Endothelial cell of umbilical vein (primary cell): ENCODE measurements at regions not wholly inside any gene's neighbourhood (a gene's known extent, or its start where the extent isn't known, plus 50 kb on each side); places are given as distances from the start of the nearest gene placed in this dataset.

Experiments used
- EZH2 ChIP-seq: IDR thresholded peaks from 2 replicates; pipeline ENCODE4 v1.6.1; 2012; ENCODE audit warnings: borderline replicate concordance, low read depth, mild to moderate bottlenecking, moderate library complexity, low read length, inconsistent platforms; ENCODE audit not compliant: severe bottlenecking
- FOS ChIP-seq: IDR thresholded peaks from 2 replicates; pipeline ENCODE4 v1.6.1; 2011; ENCODE audit warnings: mild to moderate bottlenecking, low read length, moderate library complexity, borderline replicate concordance; ENCODE audit not compliant: insufficient read depth
- JUN ChIP-seq: IDR thresholded peaks from 2 replicates; pipeline ENCODE4 v1.6.1; 2011; ENCODE audit warnings: borderline replicate concordance, low read depth; ENCODE audit not compliant: insufficient read length, insufficient read depth
- MYC ChIP-seq: IDR thresholded peaks from one replicate; pipeline ENCODE4 v1.6.1; 2011; ENCODE audit warnings: mild to moderate bottlenecking, low read depth, low read length
- POLR2A ChIP-seq: IDR thresholded peaks from 2 replicates; pipeline ENCODE4 v1.6.1; 2012; ENCODE audit warnings: low read depth, mild to moderate bottlenecking, control low read depth, low read length
- POLR2AphosphoS5 ChIP-seq: IDR thresholded peaks from 2 replicates; pipeline ENCODE4 v1.6.1; 2012; ENCODE audit warnings: low read depth, mild to moderate bottlenecking, control low read depth, low read length, moderate library complexity; ENCODE audit not compliant: insufficient read depth
- TF ChIP-seq, protein P1 (sequence below), 2 donors: IDR thresholded peaks; 1 replicate in 1 of 2; 2 replicates in 1 of 2; pipeline ENCODE4 v1.5.1; 2011; ENCODE audit warnings: low read length in 2 of 2, mild to moderate bottlenecking in 2 of 2, moderate library complexity in 2 of 2, control low read depth in 1 of 2, inconsistent platforms in 1 of 2, low read depth in 1 of 2; ENCODE audit not compliant: insufficient read depth in 1 of 2; ENCODE audit errors: extremely low read depth in 1 of 2

DNA sequence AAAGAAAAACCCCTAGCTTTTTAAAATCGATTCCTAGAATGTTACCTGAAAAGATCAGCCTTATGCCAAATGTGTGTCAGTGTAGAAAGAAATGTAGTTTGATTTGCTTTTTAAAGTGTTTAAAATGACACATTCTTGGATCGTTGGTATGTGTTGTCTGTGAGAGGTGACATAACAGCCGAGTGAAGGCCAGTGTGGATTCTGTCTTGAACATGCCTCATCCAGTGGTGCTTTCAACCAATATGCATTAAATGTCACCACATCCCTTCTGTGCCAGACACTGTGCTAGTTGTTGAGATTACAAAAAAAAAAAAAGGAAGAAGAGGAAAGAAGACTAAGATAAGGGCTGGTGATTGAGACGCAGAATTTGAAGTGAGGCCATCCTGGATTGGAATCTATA lies 994.2 kb upstream of the TENM3 start:
- TF ChIP-seq, protein P1, sequence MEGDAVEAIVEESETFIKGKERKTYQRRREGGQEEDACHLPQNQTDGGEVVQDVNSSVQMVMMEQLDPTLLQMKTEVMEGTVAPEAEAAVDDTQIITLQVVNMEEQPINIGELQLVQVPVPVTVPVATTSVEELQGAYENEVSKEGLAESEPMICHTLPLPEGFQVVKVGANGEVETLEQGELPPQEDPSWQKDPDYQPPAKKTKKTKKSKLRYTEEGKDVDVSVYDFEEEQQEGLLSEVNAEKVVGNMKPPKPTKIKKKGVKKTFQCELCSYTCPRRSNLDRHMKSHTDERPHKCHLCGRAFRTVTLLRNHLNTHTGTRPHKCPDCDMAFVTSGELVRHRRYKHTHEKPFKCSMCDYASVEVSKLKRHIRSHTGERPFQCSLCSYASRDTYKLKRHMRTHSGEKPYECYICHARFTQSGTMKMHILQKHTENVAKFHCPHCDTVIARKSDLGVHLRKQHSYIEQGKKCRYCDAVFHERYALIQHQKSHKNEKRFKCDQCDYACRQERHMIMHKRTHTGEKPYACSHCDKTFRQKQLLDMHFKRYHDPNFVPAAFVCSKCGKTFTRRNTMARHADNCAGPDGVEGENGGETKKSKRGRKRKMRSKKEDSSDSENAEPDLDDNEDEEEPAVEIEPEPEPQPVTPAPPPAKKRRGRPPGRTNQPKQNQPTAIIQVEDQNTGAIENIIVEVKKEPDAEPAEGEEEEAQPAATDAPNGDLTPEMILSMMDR (IDR thresholded peaks at IDR 0.05; ENCODE audit: extremely low read depth in 1 of 2, insufficient read depth in 1 of 2, low read depth in 1 of 2, low read length in 2 of 2): no peak
- TF ChIP-seq POLR2A (no peak), POLR2AphosphoS5 (no peak), MYC (no peak), JUN (no peak), EZH2 (no peak), FOS (no peak)
